IPS DF 6.9 (cell line): ENCODE measurements at regions not wholly inside any gene's neighbourhood (a gene's known extent, or its start where the extent isn't known, plus 50 kb on each side); places are given as distances from the start of the nearest gene placed in this dataset.
A peak's percentile ranks its signal among the peaks of the same experiment; 100 is the strongest.

Experiments used
- DNase-seq: peaks from one replicate; pipeline ENCODE4 v3.0.0-alpha.2; 2013; ENCODE audit warnings: low read depth, low spot score
- H3K27ac ChIP-seq: one replicate; pipeline ENCODE4 v1.5.1; 2013; ENCODE audit warnings: low read length, control low read depth
- H3K27me3 ChIP-seq: 2 replicates; pipeline ENCODE4 v1.6.1; 2013; ENCODE audit warnings: mild to moderate bottlenecking, low read length; ENCODE audit not compliant: control insufficient read depth, insufficient read depth
- H3K36me3 ChIP-seq: 2 replicates; pipeline ENCODE4 v1.6.1; 2013; ENCODE audit warnings: low read length; ENCODE audit not compliant: control insufficient read depth, insufficient read depth
- H3K4me1 ChIP-seq: 2 replicates; pipeline ENCODE4 v1.6.1; 2013; ENCODE audit warnings: low read length; ENCODE audit not compliant: control insufficient read depth, insufficient read depth
- H3K4me3 ChIP-seq: 2 replicates; pipeline ENCODE4 v1.5.1; 2013; ENCODE audit warnings: mild to moderate bottlenecking, low read length
- H3K9me3 ChIP-seq: 2 replicates; pipeline ENCODE4 v1.6.1; 2013; ENCODE audit warnings: low read length, inconsistent platforms; ENCODE audit not compliant: control insufficient read depth, insufficient read depth
- WGBS: extraction: QIAGEN DNeasy Blood & Tissue Kit; methylation state at CpG from one replicate; pipeline ENCODE4 v1.1.7; 2013; ENCODE audit warnings: mixed read lengths, missing lambda C conversion rate; ENCODE audit not compliant: insufficient read length, insufficient coverage; 5-methylcytosine and 5-hydroxymethylcytosine counted together

GRCh38 chr10:28190196-28190595, 112.7 kb downstream of the MPP7 start:
- no peak overlapping the region for H3K27ac ChIP-seq
- WGBS = no CpG with 5 or more reads among the region's 3 CpGs
- no peaks in the 10 kb centered on the region for H3K27me3 ChIP-seq
- H3K9me3 ChIP-seq = no peaks in the 10 kb centered on the region
- no peak for DNase-seq
- no peak overlapping the region for H3K4me3 ChIP-seq
- no peaks in the 10 kb centered on the region for H3K36me3 ChIP-seq
- no peaks in the 10 kb centered on the region for H3K4me1 ChIP-seq

DNA sequence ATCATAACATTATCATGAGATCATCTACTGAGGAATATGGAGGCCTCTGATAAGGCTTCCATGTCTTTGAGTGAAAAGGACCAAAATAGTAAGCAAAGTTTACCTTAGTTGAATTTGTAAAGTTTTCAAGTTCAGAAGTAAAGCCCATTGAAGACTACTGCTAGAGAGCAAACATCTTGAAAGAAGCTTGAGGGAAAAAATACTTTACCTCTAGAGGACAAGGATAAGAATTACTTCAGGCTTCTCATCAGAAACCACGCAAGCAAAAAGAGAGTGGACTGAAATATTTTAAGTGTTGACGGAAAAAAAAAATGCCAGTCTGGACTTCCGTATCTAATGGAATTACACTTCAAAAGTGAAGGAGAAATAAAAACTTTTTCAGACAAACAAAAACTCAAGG, 114.3 kb downstream of the MPP7 start:
- Histone ChIP-seq H3K27ac (no peak overlapping the region), H3K9me3 (no peaks in the 10 kb centered on the region), H3K36me3 (no peaks in the 10 kb centered on the region), H3K4me1 (no peaks in the 10 kb centered on the region), H3K4me3 (no peak overlapping the region), H3K27me3 (no peaks in the 10 kb centered on the region)
- no peak for DNase-seq
- no CpG with 5 or more reads among the region's 3 CpGs for WGBS

DNA sequence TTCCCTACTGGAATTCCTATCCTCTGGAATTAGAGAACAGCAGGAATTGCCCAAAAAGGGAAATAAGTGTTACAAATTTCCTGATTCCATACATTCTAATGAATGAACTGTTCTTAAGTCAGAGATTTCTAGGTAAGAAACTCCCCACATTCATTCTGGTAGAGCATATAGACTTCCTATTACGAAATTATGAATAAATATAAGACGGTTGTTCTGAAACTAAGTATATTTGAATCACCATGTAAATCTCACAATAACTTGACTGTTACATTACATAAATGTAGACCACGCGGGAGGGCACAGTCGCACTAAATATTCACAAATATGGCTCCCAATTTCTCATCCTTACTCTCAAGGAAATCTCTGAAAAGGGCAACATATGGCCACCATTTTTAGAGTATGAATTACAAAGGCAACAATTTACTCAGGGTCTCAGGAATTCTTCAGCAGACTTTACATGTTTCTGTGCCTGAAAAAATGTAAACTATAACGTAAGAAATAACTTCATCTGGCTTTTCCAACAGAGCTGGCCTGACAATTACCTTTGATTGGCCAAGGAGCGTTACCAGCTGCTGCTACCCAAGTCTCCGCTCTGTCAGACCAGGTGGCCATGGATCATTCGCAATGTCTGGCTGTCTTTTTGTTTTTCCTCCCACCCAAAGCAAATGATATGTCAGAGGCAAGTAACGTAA, 115.8 kb downstream of the MPP7 start:
- H3K36me3 ChIP-seq = no peaks in the 10 kb centered on the region
- H3K4me3 ChIP-seq = no peak overlapping the region
- no peak for DNase-seq
- no peaks in the 10 kb centered on the region for H3K9me3 ChIP-seq
- H3K27me3 ChIP-seq = no peaks in the 10 kb centered on the region
- H3K27ac ChIP-seq = no peak overlapping the region
- WGBS = no CpG with 5 or more reads among the region's 10 CpGs
- H3K4me1 ChIP-seq = no peaks in the 10 kb centered on the region

DNA sequence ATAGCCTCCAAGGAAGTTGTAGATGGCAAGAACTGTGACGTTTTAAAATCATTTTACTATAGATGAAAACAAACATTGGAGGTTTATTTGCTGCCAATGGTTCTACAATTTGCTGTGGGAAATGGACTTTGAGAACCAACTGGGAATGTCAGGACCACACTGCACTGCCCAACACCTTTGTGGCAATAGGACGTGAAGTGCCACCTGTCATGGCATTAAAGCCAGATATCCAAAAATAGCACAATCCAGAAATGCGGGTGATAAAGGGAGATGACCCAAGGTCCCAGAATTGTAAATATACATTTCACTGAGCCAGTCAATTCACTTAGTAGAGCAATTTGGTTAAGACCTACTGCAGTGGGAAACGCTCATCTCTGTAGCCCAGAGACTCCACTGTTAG, 116.4 kb downstream of the MPP7 start:
- no peak overlapping the region for H3K27ac ChIP-seq
- no peaks in the 10 kb centered on the region for H3K36me3 ChIP-seq
- H3K27me3 ChIP-seq = no peaks in the 10 kb centered on the region
- H3K4me1 ChIP-seq = no peaks in the 10 kb centered on the region
- no peak overlapping the region for H3K4me3 ChIP-seq
- H3K9me3 ChIP-seq = no peaks in the 10 kb centered on the region
- DNase-seq = no peak
- WGBS = no CpG with 5 or more reads among the region's 4 CpGs

DNA sequence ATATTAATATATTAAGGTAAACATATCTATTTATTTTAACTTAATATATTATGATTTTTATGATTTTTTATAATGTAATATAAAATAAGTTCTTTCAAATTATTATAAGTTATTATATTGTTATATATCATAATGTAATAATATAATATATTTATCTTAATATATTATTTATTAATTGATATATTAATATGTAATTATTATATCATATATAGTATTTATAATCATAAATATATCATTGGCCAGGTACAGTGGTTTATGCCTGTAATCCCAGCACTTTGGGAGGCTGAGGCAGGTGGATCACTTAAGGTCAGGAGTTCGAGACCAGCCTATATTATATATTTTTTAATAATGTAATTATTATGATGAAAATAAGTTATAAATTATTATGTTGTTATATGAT, 118.1 kb downstream of the MPP7 start:
- no peaks in the 10 kb centered on the region for H3K4me1 ChIP-seq
- no peak overlapping the region for H3K4me3 ChIP-seq
- DNase-seq = no peak
- H3K27ac ChIP-seq = no peak overlapping the region
- no peaks in the 10 kb centered on the region for H3K27me3 ChIP-seq
- no peaks in the 10 kb centered on the region for H3K36me3 ChIP-seq
- H3K9me3 ChIP-seq = no peaks in the 10 kb centered on the region
- WGBS = no CpG with 5 or more reads among the region's 1 CpG

- DNase-seq = no peak
- H3K4me3 ChIP-seq = no peak overlapping the region
- H3K27me3 ChIP-seq = no peaks in the 10 kb centered on the region
- H3K4me1 ChIP-seq = no peaks in the 10 kb centered on the region
- no peaks in the 10 kb centered on the region for H3K9me3 ChIP-seq
- H3K36me3 ChIP-seq = no peaks in the 10 kb centered on the region
- H3K27ac ChIP-seq = no peak overlapping the region
- no CpG with 5 or more reads among the region's 7 CpGs for WGBS
These were observed 121.3 kb downstream of the MPP7 start for GRCh38 chr10:28181478-28182096.

DNA sequence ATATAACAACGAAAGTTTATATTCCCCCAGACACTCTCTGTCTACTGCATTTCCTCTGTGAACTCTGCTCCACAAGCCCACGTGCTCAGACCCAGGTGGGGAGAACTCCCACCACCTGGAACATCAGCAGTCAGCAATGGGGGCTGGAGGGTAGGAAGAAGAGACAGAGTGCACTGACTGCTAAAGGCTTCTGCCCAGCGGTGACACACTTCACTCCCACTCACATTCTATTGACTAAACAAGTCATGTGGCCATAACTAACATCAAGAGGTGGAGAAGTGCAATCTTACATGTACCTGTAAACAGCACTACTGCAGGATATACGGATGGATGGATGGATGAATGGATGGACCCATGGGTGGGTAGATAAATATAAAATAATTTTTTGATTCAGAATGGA, 122.2 kb downstream of the MPP7 start:
- H3K4me1 ChIP-seq = no peaks in the 10 kb centered on the region
- H3K27ac ChIP-seq = no peak overlapping the region
- H3K36me3 ChIP-seq = no peaks in the 10 kb centered on the region
- H3K27me3 ChIP-seq = no peaks in the 10 kb centered on the region
- no peaks in the 10 kb centered on the region for H3K9me3 ChIP-seq
- DNase-seq = no peak
- WGBS = no CpG with 5 or more reads among the region's 4 CpGs
- no peak overlapping the region for H3K4me3 ChIP-seq

- no peak overlapping the region for H3K4me3 ChIP-seq
- no peaks in the 10 kb centered on the region for H3K36me3 ChIP-seq
- no peaks in the 10 kb centered on the region for H3K4me1 ChIP-seq
- no peaks in the 10 kb centered on the region for H3K27me3 ChIP-seq
- H3K9me3 ChIP-seq = no peaks in the 10 kb centered on the region
- DNase-seq = no peak
- H3K27ac ChIP-seq = no peak overlapping the region
These were observed 123.1 kb downstream of the MPP7 start for GRCh38 chr10:28179743-28180099.

- H3K4me3 ChIP-seq = no peak overlapping the region
- WGBS = 100% methylated on average over 1 of the region's 4 CpGs
- DNase-seq = peak; percentile 35
These were observed 123.7 kb downstream of the MPP7 start for GRCh38 chr10:28179006-28179742.

DNA sequence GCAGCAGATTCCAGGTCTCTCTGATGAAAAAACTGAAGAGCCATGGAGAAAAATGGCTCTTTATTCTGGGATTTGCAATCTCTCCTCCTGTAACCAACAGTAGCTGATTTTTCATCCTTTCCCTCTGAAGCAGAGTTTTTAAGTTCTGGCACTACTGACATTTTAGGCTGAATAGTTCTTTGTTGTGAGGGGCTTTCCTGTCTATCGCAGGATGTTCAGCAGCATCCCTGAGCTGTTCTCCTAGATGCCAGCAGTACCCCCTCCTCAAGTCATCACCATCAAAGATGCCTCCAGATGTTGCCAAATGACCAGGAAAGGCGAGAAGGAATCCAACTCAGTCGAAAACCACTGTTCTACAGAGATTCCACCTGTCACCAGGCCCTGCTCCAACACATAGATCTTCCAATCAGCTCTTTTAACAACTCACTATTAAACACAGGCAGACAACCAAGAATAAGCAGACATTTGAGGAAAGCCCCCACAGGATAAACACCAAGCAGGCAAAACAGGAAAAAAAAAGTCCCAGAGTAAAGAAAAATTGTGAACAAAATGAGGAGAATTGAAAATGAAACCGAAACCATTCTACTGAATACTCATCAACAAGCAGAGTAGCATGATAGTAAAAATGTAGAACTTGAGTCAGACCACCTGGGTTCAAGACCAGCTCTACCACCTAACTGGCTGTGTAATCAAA, 124.8 kb downstream of the MPP7 start:
- no peak for DNase-seq
- Histone ChIP-seq H3K27ac (no peak overlapping the region), H3K9me3 (no peaks in the 10 kb centered on the region), H3K27me3 (no peaks in the 10 kb centered on the region), H3K4me3 (no peak overlapping the region), H3K36me3 (no peaks in the 10 kb centered on the region), H3K4me1 (no peaks in the 10 kb centered on the region)
- no CpG with 5 or more reads among the region's 4 CpGs for WGBS

More at GRCh38 chr10:28179006-28179742, 123.7 kb downstream of the MPP7 start:
- Histone ChIP-seq H3K36me3 (no peaks in the 10 kb centered on the region), H3K4me1 (no peaks in the 10 kb centered on the region), H3K27ac (no peak overlapping the region), H3K27me3 (no peaks in the 10 kb centered on the region), H3K9me3 (no peaks in the 10 kb centered on the region)
